ENCODE measurements at regions not wholly inside any gene's neighbourhood (a gene's known extent, or its start where the extent isn't known, plus 50 kb on each side); places are given as distances from the start of the nearest gene placed in this dataset.

DNA sequence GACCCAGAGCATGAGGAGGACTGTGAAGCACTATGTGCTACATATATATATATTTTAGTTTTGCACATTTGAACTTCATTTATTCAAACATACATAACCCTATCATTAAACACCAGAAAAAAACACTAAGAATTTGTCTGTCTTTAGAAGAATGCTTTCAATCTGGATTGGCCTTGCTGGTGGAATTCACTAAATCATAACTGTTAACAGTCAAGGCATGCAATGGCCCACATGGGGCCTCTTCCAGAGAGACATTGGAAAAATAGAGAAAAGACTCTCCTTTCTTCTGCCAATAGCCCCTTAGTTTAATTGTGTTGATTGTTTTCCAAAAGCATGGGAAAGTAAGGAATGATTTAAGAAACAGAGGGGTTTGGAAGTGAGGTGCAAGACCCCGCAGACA, 77.9 kb downstream of the MRPL32 start:
- TF ChIP-seq CTCF (IDR thresholded peaks at IDR 0.05), result no peak
- TF ChIP-seq SIN3A (IDR thresholded peaks at IDR 0.05; ENCODE audit: borderline replicate concordance, insufficient read depth, low read depth, low read length), result no peak
- no peak for TF ChIP-seq POLR2AphosphoS5 (IDR thresholded peaks at IDR 0.05; ENCODE audit: low read depth, low read length)
